WERI-Rb-1 (cell line): ENCODE measurements at regions not wholly inside any gene's neighbourhood (a gene's known extent, or its start where the extent isn't known, plus 50 kb on each side); places are given as distances from the start of the nearest gene placed in this dataset.

Experiments used
- DNase-seq: peaks from one replicate; pipeline ENCODE4 v3.0.0-alpha.2; 2020
- H3K27ac ChIP-seq: fragments of 250-450 bp; sonication (Bioruptor Pico); 2 replicates; pipeline ENCODE4 v1.5.1; 2020; ENCODE audit warnings: mild to moderate bottlenecking, moderate library complexity
- H3K27me3 ChIP-seq: fragments of 250-450 bp; sonication (Bioruptor Pico); 2 replicates; pipeline ENCODE4 v1.5.1; 2021; ENCODE audit warnings: mild to moderate bottlenecking, low read depth, moderate library complexity; ENCODE audit not compliant: insufficient read depth, severe bottlenecking
- H3K36me3 ChIP-seq: fragments of 250-450 bp; sonication (Bioruptor Pico); 2 replicates; pipeline ENCODE4 v1.5.1; 2020; ENCODE audit warnings: mild to moderate bottlenecking, moderate library complexity
- H3K4me3 ChIP-seq: 2 replicates; pipeline ENCODE4 v1.5.1; 2011; ENCODE audit warnings: low read depth, mild to moderate bottlenecking, control low read depth, low read length
- H3K9me3 ChIP-seq: fragments of 250-450 bp; sonication (Bioruptor Pico); 2 replicates; pipeline ENCODE4 v1.5.1; 2021; ENCODE audit warnings: mild to moderate bottlenecking, moderate library complexity; ENCODE audit not compliant: severe bottlenecking
- CTCF ChIP-seq: IDR thresholded peaks from 2 replicates; pipeline ENCODE4 v1.5.1; 2011; ENCODE audit warnings: low read depth, mild to moderate bottlenecking, control low read depth, inconsistent platforms, low read length

DNA sequence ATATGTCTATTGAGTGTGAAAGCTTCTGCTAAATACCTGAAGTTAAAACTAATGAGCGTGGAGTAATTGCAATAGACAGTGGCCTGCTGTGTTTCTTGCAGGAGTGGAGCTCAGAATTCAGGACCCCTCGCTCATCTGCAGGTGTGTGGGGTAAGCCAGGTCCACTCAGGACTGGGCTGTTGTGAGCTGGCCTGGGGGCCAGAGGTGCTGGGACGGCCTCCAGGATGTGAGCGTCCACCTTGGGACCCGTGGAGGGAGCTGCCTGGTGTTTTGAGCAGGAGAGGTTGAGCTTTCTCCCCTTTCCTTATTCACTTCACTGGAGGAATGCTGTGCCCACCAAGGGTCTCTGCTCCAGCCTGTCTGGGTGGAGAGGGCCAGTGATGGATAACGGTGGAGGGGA lies 681.2 kb downstream of the BRD1 start:
- no peak for DNase-seq
- H3K27ac ChIP-seq: no peak overlapping the region
- peaks cover 12% of the 10 kb centered on the region for H3K9me3 ChIP-seq
- no peak for TF ChIP-seq CTCF
- no peaks in the 10 kb centered on the region for H3K36me3 ChIP-seq
- no peaks in the 10 kb centered on the region for H3K27me3 ChIP-seq
- no peak overlapping the region for H3K4me3 ChIP-seq

GRCh38 chr22:49143812-49144211 lies 683.9 kb downstream of the BRD1 start:
- TF ChIP-seq CTCF: no peak
- Histone ChIP-seq H3K4me3 (no peak overlapping the region), H3K27me3 (no peaks in the 10 kb centered on the region), H3K36me3 (no peaks in the 10 kb centered on the region), H3K9me3 (peaks cover 12% of the 10 kb centered on the region), H3K27ac (no peak overlapping the region)
- no peak for DNase-seq

DNA sequence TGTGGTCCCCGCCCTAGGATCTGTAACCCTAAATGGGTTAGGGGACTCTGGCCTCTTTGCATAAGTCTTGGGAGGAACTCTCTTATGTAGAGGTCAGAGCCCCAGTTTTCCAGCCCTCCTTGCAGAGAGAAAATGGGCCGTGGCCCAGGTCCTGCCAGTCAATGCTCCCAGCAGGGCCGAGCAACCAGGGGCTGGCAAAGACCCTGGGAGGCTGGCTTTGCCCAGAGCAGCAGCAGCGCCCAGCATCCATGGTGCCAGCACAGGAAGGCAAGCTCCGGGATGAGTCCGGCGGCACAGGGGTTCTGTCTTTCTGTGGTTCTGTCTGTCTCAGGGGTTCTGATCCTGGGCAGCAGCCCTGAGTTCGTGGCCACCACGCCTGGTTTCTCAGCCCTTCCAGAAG lies 684.8 kb downstream of the BRD1 start:
- H3K4me3 ChIP-seq: no peak overlapping the region

GRCh38 chr22:49142296-49142695 lies 685.4 kb downstream of the BRD1 start:
- no peaks in the 10 kb centered on the region for H3K36me3 ChIP-seq
- peaks cover 12% of the 10 kb centered on the region for H3K9me3 ChIP-seq
- no peak for DNase-seq
- H3K27me3 ChIP-seq: no peaks in the 10 kb centered on the region
- H3K27ac ChIP-seq: no peak overlapping the region
- TF ChIP-seq CTCF: no peak
- H3K4me3 ChIP-seq: no peak overlapping the region

More for the DNA sequence above, 684.8 kb downstream of the BRD1 start:
- Histone ChIP-seq H3K36me3 (no peaks in the 10 kb centered on the region), H3K9me3 (peaks cover 12% of the 10 kb centered on the region), H3K27ac (no peak overlapping the region), H3K27me3 (no peaks in the 10 kb centered on the region)
- DNase-seq: no peak
- TF ChIP-seq CTCF: no peak

DNA sequence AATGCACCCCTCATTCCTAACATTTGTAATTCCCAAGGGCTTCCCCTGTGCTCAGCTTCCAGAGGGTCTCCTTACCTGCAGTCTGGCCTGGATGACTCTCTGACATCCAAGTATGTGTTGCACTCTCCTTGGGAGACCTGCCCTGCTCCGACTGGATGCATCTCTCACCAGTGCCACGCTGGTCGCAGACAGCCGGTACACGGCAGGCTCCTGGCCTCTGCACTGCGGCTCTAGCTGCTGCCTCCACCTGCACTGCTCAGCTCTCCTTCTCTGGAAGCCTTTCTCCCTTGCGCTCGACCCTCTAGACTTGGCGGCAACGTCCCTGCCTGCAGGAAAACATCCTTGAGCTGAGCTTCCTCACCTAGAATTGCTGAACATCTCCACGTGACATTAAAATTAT lies 685.9 kb downstream of the BRD1 start:
- no peaks in the 10 kb centered on the region for H3K36me3 ChIP-seq
- no peak overlapping the region for H3K4me3 ChIP-seq
- H3K27ac ChIP-seq: no peak overlapping the region
- peaks cover 12% of the 10 kb centered on the region for H3K9me3 ChIP-seq
- no peak for DNase-seq
- no peak for TF ChIP-seq CTCF
- no peaks in the 10 kb centered on the region for H3K27me3 ChIP-seq

GRCh38 chr22:49140911-49141665 lies 686.6 kb downstream of the BRD1 start:
- H3K27ac ChIP-seq: no peak overlapping the region
- no peak for TF ChIP-seq CTCF

More at GRCh38 chr22:49140911-49141665, 686.6 kb downstream of the BRD1 start:
- Histone ChIP-seq H3K36me3 (no peaks in the 10 kb centered on the region), H3K4me3 (no peak overlapping the region), H3K27me3 (no peaks in the 10 kb centered on the region), H3K9me3 (peaks cover 12% of the 10 kb centered on the region)
- DNase-seq: no peak
